WTC11 (cell line): ENCODE measurements at regions not wholly inside any gene's neighbourhood (a gene's known extent, or its start where the extent isn't known, plus 50 kb on each side); places are given as distances from the start of the nearest gene placed in this dataset.

Experiments
- MXD4 ChIP-seq: fragments of 250-450 bp; sonication (Bioruptor Pico); IDR thresholded peaks from 2 replicates; pipeline ENCODE4 v1.8.0; 2021; ENCODE audit warnings: mild to moderate bottlenecking, moderate library complexity, borderline replicate concordance
- NFYB ChIP-seq: sonication (generic); formaldehyde crosslinking; conservative IDR thresholded peaks from 2 replicates; pipeline ENCODE4 v1.8.0; 2022; ENCODE audit warnings: low read depth, missing genetic modification reagents
- TF ChIP-seq, protein P1 (sequence below): sonication (generic); formaldehyde crosslinking; IDR thresholded peaks from 2 replicates; pipeline ENCODE4 v1.8.0; 2022; ENCODE audit warnings: mild to moderate bottlenecking, missing genetic modification reagents
- TF ChIP-seq, protein P2 (sequence below): fragments of 200-600 bp; IDR thresholded peaks from 2 replicates; pipeline ENCODE4 v1.8.0; 2022; ENCODE audit warnings: antibody characterized with exemption

- no peak for TF ChIP-seq NFYB (CRISPR knock-in tag)
- TF ChIP-seq, protein P1, sequence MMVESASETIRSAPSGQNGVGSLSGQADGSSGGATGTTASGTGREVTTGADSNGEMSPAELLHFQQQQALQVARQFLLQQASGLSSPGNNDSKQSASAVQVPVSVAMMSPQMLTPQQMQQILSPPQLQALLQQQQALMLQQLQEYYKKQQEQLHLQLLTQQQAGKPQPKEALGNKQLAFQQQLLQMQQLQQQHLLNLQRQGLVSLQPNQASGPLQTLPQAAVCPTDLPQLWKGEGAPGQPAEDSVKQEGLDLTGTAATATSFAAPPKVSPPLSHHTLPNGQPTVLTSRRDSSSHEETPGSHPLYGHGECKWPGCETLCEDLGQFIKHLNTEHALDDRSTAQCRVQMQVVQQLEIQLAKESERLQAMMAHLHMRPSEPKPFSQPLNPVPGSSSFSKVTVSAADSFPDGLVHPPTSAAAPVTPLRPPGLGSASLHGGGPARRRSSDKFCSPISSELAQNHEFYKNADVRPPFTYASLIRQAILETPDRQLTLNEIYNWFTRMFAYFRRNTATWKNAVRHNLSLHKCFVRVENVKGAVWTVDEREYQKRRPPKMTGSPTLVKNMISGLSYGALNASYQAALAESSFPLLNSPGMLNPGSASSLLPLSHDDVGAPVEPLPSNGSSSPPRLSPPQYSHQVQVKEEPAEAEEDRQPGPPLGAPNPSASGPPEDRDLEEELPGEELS (CRISPR knock-in tag): no peak
- TF ChIP-seq MXD4 (CRISPR knock-in tag): no peak
- TF ChIP-seq, protein P2, sequence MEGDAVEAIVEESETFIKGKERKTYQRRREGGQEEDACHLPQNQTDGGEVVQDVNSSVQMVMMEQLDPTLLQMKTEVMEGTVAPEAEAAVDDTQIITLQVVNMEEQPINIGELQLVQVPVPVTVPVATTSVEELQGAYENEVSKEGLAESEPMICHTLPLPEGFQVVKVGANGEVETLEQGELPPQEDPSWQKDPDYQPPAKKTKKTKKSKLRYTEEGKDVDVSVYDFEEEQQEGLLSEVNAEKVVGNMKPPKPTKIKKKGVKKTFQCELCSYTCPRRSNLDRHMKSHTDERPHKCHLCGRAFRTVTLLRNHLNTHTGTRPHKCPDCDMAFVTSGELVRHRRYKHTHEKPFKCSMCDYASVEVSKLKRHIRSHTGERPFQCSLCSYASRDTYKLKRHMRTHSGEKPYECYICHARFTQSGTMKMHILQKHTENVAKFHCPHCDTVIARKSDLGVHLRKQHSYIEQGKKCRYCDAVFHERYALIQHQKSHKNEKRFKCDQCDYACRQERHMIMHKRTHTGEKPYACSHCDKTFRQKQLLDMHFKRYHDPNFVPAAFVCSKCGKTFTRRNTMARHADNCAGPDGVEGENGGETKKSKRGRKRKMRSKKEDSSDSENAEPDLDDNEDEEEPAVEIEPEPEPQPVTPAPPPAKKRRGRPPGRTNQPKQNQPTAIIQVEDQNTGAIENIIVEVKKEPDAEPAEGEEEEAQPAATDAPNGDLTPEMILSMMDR: no peak
These were observed 221.3 kb downstream of the GPAT3 start for GRCh38 chr4:83757121-83757621.
